Stimulated activated CD8-positive, alpha-beta memory T cell treated with anti-CD3 and anti-CD28 coated beads, Interleukin-15, amount 100 ng/mL, for 24 hours (primary cell): ENCODE measurements at regions not wholly inside any gene's neighbourhood (a gene's known extent, or its start where the extent isn't known, plus 50 kb on each side); places are given as distances from the start of the nearest gene placed in this dataset.
A peak's percentile ranks its signal among the peaks of the same experiment; 100 is the strongest.
"Not testable (repeated sequence)": the region's sequence is repeated elsewhere in the genome, so short reads cannot be mapped to it uniquely, and the experiment has no call there.

Experiments used
- DNase-seq: peaks from one replicate; pipeline ENCODE4 v3.0.0-alpha.2; 2020; ENCODE audit warnings: low read depth

- DNase-seq, result no peak
Measured at GRCh38 chr7:67359900-67360299, 363.3 kb downstream of the TYW1 start.

DNA sequence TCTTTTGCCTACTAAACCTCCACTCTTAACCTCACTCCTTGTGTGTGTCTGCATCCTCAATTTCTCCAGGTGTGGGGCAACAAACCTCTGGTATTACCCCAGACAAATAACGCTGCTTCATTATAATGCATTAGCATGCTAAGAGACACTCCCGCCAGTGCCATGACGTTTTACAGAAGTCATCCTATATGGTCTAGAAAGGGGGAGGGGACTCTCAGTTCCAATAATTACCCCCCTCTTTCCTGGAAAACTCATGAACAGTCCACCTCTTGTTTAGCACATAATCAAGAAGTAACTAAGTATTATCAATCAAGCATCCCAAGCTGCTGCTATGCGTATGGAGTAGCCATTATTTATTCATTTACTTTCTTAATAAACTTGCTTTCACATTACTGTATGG is 364.5 kb downstream of the TYW1 start:
- no peak for DNase-seq

GRCh38 chr7:67364441-67365017 is 367.9 kb downstream of the TYW1 start:
- no peak for DNase-seq

DNA sequence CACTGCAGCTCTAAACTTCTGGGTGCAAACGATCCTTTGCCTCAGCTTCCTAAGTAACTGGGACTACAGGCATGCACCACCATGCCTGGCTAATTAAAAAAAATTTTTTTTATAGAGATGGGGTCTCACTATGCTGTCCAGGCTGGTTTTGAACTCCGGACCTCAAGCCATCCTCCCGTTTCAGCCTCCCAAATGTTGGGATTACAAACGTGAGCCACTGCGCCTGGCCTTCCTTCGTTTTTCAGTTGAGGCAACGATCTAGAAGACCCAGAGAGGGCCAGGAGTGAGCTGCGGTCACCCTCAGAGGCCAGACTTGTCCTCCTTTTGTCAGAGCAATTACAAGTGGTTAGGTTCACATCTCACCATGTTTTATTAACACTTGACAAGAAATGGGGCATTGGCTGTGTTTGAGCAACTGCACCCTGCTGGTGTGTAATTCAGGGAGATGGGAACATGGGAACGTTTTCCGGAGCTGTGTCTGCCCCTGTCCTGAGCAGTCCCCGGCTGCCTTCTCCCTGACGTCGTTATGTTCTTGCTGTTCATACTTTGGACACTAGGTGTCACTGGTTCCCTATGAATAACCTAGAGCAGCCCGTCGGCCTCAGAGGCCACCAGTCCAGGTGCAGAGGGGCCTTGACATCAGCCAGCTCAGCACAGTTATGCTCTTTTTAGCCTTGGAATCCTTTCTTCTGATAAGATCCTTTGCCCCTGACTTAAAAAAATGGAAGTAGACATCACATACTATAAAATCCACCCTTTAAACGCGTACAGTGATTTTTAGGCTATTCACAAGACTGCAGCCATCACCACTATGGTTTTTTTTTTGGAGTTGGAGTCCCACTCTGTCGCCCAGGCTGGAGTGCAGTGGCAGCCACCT is 375.0 kb downstream of the TYW1 start:
- peak; percentile 4 for DNase-seq

DNA sequence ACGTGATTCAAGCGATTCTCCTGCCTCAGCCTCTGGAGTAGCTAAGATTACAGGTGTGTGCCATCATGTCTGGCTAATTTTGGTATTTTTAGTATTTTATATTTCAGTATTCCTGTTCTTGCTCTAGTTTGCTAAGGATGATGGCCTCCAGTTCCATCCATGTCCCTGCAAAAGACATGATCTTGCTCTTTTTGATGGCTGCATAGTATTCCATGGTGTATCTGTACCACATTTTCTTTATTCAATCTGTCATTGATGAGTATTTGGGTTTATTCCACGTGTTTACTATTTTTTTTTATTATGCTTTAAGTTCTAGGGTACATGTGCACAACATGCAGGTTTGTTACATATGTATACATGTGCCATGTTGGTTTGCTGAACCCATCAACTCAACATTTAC is 376.8 kb downstream of the TYW1 start:
- not testable (repeated sequence) for DNase-seq

- no peak for DNase-seq
Measured at GRCh38 chr7:67375427-67375826, 378.8 kb downstream of the TYW1 start.

- peak; percentile 13 for DNase-seq
Measured at GRCh38 chr7:67377939-67378862, 381.6 kb downstream of the TYW1 start.

GRCh38 chr7:67380326-67380725 is 383.7 kb downstream of the TYW1 start:
- DNase-seq, result no peak

- no peak for DNase-seq
Measured at GRCh38 chr7:67380858-67381257, 384.2 kb downstream of the TYW1 start.

DNA sequence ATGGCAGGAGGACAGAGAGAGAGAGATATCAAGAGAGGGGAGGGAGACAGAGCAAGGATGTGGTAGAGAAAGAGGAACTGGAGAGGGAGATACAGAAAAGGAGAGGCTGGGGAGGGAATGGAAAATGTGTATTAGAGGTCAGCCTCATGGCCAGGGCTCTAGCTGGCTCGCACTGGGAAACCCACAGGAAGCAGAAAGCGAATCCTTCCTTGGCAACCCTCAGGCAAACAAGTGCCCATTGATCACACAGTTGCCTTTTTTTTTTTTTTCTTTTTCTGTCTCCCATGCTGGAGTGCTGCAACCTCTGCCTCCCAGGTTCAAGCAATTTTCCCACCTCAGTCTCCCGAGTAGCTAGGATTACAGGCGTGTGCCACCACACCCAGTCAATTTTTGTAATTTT is 391.2 kb downstream of the TYW1 start:
- DNase-seq, result no peak

DNA sequence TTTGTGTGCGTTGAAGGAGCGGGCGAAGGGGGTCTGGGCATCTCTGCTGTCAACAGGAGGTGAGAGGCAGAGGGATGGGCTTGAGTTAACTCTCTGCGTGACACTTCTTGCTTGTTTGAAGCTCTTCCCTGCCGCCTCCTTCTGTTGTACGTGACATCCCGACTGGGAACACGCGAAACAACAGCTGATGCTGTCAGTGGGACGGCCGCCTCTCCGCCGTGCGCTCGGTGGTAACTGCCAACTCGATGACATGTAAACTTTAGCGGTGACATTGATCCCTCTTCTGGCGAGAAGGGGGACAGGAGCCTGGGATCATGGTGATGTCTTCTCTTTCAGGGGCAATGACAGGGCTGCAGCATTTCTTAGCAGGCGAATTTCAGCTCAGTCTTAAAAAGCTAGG is 394.5 kb downstream of the TYW1 start:
- no peak for DNase-seq

DNA sequence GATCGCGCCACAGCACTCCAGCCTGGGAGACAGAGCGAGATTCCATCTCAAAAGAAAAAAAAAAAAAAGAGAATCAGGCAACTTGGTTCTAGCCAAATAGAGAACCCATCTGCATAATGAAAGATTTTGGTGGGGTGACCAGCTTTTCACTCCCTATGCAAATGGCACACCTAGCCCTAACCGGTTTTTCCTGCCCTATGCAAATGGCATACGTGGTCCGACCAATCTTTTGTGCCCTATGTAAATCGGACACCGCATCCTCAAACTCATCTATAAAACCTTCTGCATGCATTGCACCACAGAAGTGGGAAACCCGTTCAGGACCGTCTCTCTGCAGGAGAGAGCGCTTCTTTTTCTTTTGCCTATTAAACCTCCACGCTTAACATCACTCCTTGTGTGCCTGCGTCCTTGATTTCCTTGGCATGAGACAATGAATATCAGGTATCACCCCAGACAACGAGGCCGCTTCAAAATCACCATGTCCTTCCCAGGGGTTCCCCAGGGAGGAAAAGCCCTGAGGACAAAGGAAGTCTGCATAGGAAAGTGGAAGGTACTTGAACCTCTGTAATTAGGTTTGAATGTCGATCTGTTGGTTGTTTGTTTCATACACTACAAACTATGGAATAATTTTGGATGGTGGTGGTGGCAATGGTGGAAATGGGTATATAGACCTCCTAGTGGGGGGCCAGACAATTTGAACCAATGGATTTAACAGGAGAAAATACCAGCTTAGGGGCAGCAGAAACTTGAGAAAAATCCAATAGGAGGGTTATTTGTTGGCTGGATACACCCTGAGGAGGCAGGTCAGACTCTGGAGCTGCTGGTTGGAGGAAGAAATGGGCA is 396.2 kb downstream of the TYW1 start:
- no peak for DNase-seq

DNA sequence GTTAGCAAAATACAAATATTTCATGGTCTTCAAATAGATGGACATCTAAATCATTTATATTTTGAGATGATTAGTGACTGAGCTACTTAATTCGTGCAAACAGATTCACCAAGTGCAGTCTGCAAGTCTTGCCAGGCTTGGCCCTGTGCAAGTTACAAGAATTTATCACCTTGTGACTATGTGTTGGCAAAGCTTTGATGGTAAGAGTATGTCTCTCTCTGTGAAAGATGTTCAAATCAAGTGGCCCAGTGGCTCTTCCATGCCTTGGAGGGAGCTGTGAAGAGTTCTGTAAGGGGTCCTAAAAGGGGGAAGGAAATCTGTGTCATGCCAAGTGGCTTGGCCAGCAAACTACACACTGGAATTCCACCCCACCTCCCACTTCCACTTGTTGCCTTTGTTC is 397.3 kb downstream of the TYW1 start:
- no peak for DNase-seq

GRCh38 chr7:67398916-67399315 is 402.3 kb downstream of the TYW1 start:
- no peak for DNase-seq

DNA sequence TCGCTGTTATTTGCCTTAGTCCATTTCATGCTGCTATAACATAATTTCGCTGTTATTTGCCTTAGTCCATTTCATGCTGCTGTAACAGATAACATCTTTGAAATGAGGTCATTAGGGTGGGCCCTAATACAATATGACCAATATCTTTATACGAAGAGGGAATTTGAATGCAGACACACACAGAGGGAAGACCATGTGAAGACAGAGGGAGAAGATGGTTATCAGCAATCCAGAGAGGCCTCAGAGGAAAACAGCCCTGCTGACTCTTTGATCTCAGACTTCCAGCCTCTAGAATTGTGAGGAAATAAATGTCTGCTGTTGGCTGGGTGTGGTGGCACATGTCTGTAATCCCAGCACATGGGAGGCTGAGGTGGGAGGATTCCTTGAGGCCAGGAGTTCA is 404.9 kb downstream of the TYW1 start:
- no peak for DNase-seq

DNA sequence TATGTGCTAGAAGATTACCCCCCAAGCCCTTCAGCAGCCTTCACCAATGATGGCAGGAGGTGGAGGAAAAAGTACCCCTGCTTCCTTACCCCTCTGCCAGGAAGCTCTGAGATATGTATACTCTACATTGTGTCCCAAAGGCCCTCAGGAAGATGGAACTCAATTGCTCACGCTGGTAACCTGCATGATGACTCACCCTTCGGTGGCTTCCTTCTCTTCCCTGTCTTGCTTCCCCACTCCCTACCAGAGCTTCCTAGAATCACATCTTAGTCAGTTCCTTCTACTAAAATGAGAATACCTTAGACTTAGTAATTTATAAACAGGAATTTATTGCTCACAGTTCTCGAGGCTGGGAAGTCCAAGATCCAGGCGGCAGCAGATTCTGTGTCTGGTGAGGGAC is 405.6 kb downstream of the TYW1 start:
- no peak for DNase-seq

GRCh38 chr7:67406976-67407375 is 410.3 kb downstream of the TYW1 start:
- no peak for DNase-seq

GRCh38 chr7:67407392-67408071 is 410.9 kb downstream of the TYW1 start:
- DNase-seq, result no peak

DNA sequence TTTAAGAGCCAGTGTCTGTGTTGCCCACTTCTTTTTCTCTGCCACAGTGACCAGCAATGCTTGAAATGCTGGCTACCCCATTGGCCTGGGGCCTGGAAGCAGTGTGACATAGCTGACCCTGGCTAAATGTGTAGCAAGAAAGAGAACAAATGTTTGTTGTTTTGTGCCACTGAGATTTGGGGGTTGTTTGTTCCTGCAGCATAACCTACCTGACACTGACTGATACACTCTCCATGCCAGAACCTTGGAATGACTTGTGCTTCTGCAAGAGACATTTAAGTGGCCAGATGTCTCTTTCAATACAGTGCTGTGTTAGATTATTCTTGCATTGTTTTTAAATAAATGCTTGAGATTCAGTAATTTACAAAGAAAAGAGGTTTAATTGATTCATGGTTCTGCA is 411.5 kb downstream of the TYW1 start:
- no peak for DNase-seq

- DNase-seq, result no peak
Measured at GRCh38 chr7:67413670-67414069, 417.0 kb downstream of the TYW1 start.

GRCh38 chr7:67414858-67415257 is 418.2 kb downstream of the TYW1 start:
- no peak for DNase-seq
